ENCODE measurements at regions not wholly inside any gene's neighbourhood (a gene's known extent, or its start where the extent isn't known, plus 50 kb on each side); places are given as distances from the start of the nearest gene placed in this dataset.

GRCh38 chr5:138653502-138653901 lies 78.3 kb upstream of the HSPA9 start:
- TF ChIP-seq, protein P1, sequence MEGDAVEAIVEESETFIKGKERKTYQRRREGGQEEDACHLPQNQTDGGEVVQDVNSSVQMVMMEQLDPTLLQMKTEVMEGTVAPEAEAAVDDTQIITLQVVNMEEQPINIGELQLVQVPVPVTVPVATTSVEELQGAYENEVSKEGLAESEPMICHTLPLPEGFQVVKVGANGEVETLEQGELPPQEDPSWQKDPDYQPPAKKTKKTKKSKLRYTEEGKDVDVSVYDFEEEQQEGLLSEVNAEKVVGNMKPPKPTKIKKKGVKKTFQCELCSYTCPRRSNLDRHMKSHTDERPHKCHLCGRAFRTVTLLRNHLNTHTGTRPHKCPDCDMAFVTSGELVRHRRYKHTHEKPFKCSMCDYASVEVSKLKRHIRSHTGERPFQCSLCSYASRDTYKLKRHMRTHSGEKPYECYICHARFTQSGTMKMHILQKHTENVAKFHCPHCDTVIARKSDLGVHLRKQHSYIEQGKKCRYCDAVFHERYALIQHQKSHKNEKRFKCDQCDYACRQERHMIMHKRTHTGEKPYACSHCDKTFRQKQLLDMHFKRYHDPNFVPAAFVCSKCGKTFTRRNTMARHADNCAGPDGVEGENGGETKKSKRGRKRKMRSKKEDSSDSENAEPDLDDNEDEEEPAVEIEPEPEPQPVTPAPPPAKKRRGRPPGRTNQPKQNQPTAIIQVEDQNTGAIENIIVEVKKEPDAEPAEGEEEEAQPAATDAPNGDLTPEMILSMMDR (conservative IDR thresholded peaks at IDR 0.05; ENCODE audit: low read length): 0 out of 2 replicates have a peak, but pooled peaks have one; percentile 26
- TF ChIP-seq EZH2phosphoT487 (IDR thresholded peaks at IDR 0.05; ENCODE audit: borderline replicate concordance): no peak
